IPS-NIHi11 (cell line): ENCODE measurements at regions not wholly inside any gene's neighbourhood (a gene's known extent, or its start where the extent isn't known, plus 50 kb on each side); places are given as distances from the start of the nearest gene placed in this dataset.
A peak's percentile ranks its signal among the peaks of the same experiment; 100 is the strongest.
"Not testable (repeated sequence)": the region's sequence is repeated elsewhere in the genome, so short reads cannot be mapped to it uniquely, and the experiment has no call there.

Experiments used
- DNase-seq: peaks from one replicate; pipeline ENCODE4 v3.0.0; 2012; ENCODE audit warnings: mixed read lengths, low spot score

DNA sequence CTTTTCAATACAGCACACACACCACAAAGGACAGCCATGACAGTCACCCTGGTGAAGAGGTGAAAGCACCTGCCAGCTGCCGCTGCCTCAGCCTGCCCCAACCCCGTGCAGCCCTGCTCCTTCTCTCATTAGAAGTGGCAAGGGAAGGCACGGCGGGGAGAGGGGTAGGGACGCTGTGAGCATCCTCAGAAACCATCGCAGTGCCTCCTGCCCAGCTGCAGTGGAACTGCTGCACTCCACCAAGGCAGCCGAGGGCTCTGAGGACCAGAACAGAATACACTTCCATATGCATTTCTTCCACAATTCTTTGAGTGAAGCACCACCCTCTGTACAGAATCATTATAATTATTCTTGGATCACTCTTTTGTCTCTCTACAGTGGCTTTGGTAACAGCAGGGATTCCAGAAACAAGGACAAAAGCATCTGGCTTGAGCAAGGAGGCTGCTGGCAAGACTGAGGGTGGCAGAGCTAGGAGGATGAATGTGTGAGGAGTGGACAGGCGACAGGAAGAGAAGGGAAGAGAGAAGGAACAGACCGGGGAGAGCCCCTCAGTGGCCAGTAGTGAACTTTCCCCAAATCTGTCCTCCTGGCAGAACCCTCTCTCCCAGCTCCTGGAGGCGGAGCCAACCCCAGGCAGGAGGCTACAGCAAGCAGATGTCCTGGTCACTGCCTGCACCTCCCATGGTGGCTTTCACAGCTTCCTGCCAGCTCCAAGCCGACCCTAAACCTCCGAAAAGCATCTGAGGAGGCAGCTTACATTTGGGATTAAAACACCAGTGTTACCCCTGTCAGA, 73.2 kb downstream of the MTNR1A start:
- DNase-seq = peak; percentile 24

DNA sequence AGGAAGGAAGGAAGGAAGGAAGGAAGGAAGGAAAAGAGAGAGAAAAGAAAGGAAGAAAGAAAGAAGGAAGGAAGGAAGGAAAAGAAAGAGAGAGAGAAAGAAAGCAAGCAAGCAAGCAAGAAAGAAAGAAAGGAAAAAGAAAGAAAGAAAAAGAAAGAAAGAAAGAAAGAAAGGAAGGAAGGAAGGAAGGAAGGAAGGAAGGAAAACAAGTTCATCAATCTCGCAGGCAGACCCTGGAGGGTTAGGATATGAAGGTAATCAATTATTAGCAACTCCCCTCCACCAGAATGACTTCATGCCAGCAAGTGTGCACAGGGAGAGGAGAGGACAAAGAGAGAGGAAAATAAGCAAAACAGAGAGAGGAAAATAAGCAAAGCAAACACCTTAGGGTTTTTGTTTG, 80.2 kb downstream of the MTNR1A start:
- DNase-seq = no peak

DNA sequence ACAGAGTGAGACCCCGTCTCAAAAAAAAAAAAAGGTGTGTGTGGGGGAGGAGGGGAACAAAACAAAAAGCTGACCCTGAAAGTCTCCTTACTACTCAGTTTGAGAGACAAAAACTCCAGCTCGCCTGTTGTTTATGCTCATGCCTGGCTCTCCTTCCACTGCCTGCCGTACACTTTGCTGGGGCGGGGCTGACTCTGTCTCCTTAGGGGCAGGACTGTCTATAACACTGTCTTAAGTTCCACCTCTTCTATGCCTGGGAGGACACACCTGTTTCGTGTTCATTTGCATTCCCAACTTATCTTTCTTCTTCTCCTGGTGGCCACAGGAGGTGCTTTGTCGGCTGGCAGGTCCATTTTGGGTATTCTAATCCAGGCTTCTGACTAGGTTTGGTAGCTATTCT, 81.4 kb downstream of the MTNR1A start:
- no peak for DNase-seq

DNA sequence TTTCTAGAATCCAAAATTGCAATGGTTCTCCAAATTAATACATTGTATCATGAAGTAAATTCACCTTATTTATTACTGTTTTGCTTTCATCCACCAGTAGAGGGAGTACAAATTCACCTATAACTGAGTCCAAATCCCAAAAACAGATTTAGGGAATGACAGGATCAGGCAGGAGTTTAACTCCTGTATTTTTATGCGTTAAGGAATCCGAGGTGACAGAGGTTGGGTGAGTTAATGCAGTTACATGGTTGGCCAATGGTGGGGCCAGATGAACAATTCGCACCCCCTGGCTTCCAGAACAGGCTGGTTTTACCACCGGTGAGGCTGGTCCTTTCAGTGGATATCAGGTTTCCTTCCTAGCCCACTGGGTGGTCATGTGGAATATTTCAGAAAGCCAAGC, 82.4 kb downstream of the MTNR1A start:
- peak; percentile 47 for DNase-seq

DNA sequence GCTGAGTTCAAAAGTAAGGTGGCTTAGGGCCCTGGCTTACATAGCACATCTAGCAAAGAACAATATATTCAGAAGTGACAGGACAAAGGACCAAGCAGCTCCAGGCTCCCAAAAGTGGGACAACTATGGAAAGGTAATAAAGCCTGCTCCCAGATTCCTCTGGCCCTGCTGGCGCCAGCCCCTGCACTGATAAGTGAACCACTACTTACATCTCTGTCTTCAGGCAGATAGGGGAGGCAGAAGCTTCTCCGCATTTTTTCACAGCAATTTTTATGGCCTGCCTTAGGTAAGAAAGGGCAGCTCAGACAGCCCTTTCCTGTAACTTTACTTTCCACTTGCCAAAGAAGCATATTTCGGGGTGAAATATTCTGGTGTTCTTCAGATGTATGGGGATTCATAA, 83.9 kb downstream of the MTNR1A start:
- DNase-seq = no peak

DNA sequence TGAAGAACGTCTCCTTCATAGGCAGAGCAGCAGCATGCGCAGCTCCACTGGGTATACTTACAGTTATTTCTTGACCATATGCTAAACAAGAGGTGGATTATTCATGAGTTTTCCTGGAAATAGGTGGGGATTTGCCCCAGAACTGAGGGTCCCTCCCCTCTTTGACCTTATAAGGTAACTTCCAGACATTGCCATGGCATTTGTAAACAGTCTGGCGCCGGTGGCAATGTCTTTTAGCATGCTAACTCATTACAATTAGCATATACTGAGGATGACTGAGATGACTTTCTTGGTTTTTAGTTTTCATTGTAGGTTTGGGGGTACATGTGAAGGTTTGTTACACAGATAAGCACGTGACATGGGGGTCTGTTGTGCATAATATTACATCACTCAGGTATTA, 97.3 kb downstream of the MTNR1A start:
- no peak for DNase-seq

DNA sequence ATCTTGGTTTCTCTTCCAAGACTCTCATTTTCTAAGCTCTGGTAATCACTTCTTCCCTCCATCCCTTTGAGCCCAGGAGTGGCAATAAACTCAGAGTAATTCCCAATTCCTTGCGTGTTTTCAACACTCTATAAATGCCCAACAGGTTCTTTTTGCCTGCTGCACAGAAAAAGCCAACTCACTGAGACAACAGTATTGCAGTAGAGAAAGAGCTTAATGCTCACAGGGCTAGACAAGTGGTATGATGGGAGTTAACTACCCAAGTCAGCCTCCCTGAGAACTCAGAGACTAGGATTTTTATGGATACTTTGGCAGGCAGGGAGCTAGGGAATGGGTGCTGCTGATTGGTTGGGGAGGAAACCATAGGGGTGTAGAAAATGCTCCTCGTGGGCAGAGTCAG, 103.4 kb downstream of the MTNR1A start:
- no peak for DNase-seq

DNA sequence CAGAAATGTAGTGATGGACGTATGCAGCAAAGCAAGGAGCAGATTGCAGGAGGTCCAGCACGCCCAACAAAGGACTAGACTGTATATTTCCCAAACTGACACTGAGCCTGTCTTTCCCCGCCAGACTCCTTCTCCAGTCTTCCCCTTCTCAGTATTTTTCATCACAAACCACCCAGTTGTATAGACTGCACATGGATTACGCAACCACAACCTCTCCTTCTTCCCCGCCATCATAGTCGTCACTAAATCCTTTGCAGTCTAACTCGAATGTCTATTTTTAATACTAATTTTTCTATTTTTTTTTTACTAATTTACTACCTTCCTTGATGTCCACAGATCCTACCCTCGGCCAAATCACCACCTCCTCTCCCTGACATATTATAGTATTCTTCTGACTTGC, 105.4 kb downstream of the MTNR1A start:
- no peak for DNase-seq

DNA sequence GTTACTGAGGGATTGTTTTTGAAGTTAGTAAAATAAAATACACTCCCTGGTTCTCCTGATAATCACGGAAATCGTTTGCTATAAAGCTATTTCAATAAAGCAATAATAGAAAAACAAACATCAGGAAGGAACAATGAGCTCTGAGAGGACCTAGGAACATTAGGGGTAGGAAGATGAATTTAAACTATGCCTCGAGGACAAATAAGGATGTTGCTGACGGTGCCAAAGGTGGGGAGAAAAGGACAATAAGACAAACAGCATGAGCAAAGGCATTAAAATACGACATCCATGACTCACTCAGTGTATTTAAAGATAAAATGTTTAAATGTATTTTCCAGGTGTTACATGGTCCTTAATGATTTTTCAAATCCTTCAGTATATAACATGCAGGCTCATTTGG, 110.3 kb downstream of the MTNR1A start:
- DNase-seq = no peak

DNA sequence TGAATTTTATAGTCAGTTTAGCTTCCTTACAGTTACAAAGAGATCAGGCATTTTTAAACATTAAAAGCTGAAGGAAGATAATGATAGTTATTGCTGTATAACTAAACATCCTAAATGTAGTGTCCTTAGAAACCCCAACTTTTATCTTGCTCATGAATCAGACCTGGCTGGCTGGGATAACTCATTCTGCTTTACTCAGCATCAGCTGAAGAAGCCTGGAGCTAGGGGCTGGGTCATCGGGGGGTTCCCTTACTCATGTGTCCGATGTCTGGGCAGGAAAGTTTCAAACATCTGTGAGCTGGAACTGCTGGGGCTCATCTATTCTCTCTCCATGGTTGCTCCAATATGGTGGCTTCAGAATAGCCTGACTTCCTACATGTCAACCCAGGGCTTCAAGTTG, 113.9 kb downstream of the MTNR1A start:
- no peak for DNase-seq

DNA sequence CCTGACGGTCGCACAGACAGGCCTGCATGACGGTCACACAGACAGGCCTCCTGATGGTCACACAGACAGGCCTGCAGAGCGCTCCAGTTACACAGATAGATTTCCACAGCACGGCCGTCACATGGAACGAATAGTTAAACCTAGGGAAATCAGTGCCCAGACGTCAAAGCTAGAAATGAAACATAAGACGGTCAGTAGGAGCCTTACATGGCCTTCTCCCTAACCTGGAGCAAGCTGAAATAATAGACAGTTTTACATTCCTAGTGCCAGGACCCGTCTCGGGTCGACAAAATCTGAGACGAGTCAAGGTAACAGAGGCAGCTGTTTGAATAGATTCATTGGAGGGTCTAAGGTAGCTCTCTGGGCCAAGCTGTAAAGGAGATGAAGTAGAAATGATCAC, 126.9 kb downstream of the MTNR1A start:
- no peak for DNase-seq

DNA sequence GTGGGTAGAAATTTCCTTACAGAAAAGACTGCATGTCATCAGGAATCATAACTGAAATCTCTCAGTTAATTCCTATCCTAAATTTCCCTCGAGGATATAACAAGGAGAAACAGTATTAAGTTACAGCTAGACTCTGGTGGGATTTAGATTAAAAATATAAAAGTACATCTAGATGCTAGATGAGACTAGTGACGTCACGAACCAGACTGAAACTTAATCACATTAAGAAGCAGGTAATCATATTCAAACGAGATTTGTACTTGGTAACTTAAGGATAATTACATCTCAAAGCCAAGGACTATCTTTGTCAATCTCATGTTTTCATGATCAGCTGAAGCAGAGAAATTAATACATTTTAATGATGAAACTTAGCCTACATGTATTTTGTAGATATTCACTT, 130.6 kb downstream of the MTNR1A start:
- no peak for DNase-seq

DNA sequence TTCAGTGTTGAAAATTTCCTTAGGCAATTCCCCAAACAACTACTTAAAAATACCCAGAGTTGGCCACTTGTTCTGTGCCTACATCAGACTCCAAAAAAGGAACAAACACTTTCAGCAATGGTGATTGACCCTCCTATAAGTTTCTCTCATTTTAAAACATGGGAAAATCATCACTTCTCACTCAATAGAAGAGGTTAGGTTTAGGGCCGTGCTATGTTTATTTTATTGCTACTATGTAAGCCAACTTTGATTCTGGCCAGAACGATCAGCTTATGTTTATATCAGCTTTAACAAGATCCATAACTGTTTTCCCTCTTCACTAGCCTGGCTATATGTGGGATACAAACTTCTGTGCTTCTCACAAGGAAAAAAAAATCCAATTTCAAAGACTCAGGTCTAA, 133.1 kb downstream of the MTNR1A start:
- no peak for DNase-seq

DNA sequence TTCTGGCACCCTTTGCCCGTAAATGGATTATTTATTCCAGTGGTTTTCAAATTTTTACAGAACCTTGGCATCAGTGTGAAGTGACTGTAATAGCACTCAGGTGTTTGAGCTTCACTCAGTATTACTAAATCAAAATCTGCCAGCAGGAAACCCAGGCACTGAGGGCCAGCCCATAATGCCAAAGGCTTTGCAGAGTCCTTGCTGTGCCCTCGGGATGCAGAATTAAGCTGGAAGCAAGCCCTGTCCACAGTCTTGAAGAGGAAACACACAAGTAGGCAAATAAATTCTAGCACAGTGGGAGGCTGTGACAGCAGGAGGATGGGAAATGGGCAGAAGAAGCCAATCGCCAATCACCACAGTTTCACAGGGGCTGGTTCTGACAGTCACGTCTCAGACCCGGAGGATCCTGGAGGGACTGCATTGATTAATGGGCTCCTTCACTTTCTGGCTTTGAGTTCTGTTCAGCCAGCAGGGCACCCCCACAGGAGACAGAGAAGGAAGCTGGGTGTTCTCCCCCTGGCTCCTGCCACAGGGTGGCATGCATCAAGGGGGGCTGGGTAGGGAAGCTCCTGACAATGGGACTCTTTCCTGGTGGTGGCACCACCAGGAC, 138.8 kb downstream of the MTNR1A start:
- DNase-seq = no peak

DNA sequence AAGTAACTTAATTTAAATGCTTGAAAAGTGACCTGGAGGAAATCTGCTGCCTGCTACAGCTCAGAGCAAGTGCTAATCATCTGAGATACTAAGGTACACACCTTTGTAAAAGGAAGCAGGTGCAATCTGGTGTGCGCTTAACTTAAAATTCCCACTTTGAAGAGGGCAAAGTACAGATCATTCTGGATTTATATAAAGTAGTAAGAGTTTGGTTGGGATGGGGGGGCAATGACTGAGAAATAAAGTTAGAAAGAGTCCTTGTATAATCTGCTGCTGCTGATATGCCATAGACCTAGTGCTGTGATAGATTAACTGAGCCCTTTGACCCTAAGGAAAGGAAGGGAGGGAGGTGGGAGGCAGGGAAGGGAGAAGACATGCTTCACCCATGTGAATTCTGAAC, 141.0 kb downstream of the MTNR1A start:
- DNase-seq = no peak

DNA sequence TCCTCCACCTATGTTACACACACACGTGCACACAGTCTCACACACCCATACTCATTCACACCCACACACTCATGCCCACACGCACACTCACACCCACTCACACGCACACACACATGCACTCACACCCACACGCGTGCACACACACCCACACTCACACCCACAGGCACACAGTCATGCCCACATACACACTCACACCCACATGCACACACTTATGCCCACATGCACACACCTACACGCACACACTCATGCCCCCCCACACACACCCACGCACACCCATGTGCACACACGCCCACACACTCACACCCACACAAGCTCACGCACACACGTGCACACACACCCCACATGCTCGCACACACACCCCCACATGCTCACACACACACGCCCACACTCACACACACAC, 140.0 kb downstream of the F11 start:
- no peak for DNase-seq

DNA sequence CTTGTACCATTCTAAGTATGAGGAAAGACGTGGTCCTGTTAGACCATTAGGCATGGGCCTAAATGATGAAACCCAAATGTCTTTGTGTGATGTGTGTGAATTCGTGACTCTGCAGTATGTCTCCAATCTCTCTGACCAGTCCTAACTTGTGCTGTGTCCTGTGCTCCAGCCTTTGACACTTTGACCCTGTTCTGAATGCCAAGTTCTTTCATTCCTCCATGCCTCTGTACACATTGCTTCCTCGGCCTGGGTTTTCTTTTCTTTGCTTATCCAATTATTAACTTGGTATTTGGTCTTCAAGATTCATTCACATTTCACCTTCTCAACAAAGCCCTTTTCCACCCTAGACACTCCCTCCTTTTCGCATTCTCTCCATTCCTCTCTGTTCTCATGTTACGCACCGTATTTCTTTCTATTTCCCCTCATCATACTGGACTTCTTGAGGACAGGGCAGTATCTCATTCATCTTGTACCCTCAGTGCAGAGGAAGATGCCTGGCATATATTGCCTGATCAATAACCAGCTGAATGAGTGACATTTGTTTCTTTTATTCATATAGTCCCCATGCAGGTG, 138.7 kb downstream of the F11 start:
- DNase-seq = no peak

DNA sequence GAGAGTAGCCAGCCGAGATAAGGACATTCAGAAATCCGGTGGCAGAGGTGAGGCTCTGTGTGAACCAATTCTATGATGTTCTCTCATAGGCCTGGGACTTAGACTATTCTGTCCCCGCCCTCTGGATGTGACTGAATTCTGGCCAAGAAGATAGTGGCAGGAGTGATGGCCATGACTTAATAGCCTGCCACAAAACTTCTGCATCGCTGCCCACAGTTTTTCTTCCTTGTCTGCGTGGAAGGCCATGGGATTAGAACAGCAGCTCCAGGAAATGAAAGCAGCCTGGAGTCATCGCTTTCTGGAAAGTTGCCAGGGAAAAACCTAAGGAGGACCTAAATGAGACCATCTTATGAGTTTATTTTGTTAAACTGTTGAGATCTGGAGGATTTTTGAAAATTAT, 134.7 kb downstream of the F11 start:
- DNase-seq = no peak

DNA sequence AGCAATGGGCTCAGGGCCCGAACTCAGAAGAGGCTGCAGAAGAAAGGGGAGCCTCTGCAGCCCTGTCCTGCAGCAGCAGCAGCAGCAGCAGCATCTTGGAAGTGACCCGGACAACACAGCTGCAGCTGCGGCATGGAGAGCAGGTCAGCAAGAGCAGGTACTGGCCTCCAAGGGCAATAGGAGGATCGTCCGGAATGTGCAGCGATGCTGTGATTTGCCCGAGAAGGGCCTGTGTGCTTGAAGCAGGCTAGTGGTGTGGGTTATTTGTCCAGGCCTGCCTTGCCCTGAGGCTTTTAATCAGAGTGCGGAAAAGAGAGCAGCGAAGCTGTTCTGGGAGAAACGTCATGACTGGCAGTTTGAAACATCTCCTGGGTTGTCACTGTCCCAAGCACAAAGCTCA, 126.0 kb downstream of the F11 start:
- no peak for DNase-seq

DNA sequence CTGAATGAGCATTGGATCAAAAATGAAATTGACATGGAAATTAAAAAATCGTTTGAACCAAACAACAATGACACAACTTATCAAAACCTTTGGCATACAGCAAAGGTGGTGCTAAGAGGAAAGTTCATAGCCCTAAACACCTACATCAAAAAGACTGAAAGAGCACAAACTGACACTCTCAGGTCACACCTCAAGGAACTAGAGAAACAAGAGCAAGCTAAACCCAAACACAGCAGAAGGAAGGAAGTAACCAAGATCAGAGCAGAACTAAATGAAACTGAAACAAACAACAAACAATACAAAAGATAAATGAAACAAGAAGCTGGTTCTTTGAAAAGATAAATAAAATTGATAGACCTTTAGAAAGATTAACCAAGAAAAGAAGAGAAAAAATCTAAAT, 118.3 kb downstream of the F11 start:
- DNase-seq = not testable (repeated sequence)

DNA sequence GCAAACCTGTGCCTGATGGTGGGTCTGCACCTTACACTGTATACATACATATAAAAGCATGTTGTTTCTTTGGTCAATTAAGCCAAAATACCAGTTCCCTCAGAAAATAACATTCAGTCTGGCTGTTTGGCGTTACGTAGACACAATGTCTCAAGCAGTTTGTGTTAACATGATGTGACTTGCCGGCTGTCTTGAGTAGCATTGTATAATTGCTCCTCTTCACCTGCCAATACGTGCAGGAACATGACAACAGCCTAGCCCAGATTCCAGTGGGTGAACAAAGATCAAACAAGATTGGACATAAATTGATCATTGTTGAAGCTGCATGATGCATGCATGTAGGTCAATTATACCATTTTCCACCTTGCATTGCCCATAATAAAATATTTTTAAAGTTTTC, 102.3 kb downstream of the F11 start:
- DNase-seq = no peak

DNA sequence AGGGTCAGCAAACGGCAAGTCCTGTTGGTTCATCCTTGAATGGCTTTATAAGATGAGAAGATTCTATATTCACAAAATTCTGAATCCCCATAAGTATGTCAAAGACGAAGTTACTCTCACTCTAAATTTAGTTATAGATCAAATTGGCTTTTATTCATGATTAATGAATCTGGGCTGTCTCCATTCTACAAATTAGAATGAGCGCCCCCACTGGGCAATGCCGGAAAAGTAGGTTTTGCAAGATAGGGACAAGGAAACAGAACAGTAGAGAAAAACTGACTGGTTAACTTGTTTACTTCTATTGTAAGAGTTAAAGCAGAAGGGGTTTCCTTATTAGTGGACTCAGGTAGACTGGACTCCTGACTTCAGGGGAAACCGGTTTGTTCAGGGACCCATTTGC, 100.3 kb downstream of the F11 start:
- DNase-seq = no peak

DNA sequence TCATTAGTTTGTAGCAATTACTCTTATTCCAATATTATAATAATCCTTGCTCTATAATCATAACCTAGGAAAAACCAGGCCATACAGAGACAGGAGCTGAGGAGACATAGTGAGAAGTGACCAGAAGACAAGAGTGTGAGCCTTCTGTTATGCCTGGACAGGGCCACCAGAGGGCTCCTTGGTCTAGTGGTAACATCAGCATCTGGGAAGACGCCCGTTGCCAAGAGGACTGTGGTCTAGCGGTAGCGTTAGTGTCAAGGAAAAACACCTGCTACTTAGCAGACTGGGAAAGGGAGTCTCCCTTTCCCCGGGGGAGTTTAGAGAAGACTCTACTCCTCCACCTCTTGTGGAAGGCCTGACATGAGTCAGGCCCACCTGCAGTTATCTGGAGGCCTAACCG, 97.0 kb downstream of the F11 start:
- not testable (repeated sequence) for DNase-seq

DNA sequence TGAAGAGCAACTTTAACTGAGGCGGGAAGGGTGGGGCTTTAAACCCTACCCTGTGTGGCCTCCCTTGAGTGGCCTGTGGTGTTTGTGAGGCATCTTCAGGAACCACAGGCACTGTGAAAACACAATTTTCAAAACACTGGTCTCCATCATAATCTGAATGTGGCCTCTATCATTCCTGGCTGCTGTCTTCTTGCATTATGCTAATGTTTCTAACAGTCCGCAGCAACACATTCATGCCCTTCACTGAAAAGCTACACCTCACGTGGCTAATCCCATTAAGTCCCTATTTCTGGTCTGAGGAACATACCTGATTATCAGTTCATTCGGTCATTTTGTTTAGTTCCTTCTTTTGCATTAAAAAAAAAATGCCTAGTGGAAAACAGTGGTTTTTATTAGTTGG, 94.6 kb downstream of the F11 start:
- no peak for DNase-seq
